CD4-positive, alpha-beta T cell treated with Interferon alpha-2 for 1 hour (primary cell): ENCODE measurements at regions not wholly inside any gene's neighbourhood (a gene's known extent, or its start where the extent isn't known, plus 50 kb on each side); places are given as distances from the start of the nearest gene placed in this dataset.
A peak's percentile ranks its signal among the peaks of the same experiment; 100 is the strongest.

ENCODE experiments used
- DNase-seq, 2 donors: peaks; one replicate each; pipeline ENCODE4 v3.0.0-alpha.2; 2020 to 2022

- DNase-seq: peak; percentile 5 to 47
Observed at GRCh38 chr16:6643080-6643686, 689.5 kb upstream of the RBFOX1 start.

DNA sequence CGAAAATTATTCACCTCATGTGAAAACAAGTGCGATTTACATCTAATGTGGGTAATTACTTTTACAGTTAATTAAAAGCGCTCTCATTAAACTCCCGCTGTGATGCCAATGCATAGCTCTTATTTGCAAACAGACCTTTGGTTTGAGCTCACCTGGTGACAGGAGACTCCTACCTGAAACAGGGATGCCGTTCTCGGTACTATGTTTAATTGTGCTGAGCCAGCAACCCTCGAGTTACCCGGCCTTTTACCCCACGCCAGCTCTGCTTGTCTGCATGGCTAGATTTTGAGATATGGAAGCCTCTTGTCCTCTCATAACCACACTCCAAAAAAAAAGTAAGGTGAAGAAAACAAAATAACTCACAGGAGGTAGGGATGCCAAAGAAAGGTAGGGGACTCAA, 690.4 kb upstream of the RBFOX1 start:
- DNase-seq: no peak

GRCh38 chr16:6641091-6641490, 691.6 kb upstream of the RBFOX1 start:
- no peak for DNase-seq

GRCh38 chr16:6636457-6636856, 696.2 kb upstream of the RBFOX1 start:
- no peak for DNase-seq

DNA sequence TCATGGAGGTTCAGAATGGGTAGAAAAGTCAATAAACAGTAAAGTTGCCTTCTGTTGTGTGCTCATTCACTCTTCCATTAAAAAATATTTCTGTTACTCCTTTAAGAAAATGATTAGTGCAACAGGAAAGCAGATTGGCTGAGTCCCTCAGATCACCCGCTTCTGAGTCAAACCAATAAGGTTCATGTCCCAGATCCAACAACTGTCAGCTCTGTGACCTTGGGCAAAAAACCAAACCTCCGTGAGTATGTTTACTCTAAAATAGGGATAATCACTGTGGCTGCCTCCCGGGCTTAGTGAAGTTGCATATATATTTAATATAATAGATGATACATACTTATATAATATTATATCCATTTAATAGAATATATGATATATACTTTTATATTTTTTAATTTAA, 698.5 kb upstream of the RBFOX1 start:
- DNase-seq: no peak

DNA sequence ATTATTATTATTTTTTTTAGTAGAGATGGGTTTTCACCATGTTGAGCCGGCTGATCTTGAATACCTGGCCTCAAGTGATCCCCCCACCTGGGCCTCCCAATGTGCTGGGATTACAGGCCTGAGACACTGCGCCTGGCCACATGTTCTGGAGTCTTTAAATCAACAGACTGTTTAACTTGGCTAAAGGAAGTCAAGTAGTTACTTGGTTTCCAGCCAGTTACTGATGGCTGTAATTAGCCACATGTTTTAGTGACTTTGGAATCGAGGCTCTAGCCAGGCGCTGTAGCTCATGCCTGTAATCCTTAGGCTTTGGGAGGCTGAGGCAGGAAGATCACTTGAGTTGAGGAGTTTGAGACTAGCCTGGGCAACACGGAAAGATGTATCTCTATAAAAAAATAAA, 699.2 kb upstream of the RBFOX1 start:
- DNase-seq: no peak

DNA sequence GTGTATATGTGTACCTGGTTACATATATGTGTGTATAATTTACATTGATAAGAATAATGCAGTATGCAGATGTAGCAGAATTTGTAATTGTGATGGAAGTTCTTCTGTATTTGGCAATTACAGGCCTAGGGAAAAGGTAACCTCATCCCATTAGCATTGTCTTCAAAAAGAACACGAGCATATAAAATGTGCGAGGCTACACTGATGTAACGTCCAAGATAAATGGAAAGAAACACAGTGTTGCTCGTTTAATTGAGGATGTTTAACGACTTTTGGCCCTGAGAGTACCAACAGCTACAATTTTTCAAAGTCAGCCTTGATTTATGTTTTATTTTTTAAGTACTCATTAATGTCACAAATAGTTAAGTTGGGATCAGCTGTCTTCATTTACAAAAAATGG, 703.5 kb upstream of the RBFOX1 start:
- no peak for DNase-seq

DNA sequence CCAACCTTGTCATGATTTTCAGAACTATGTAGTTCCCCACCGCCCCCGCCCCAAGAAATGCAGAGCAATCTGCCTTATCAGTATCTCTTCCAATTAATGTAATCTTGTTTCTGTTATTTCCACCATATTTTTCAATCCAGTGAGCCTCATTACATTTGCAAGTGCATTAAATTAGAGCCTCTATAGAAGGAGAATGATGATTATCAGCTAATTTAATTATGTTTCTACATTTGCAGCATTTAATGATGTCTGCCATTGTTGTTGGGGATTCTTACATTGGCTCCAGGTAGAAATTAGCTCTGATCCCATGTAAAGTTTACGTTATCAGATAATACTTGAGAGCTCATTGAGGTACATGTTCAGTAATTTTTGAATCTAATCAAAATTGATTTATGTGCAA, 707.0 kb upstream of the RBFOX1 start:
- no peak for DNase-seq

DNA sequence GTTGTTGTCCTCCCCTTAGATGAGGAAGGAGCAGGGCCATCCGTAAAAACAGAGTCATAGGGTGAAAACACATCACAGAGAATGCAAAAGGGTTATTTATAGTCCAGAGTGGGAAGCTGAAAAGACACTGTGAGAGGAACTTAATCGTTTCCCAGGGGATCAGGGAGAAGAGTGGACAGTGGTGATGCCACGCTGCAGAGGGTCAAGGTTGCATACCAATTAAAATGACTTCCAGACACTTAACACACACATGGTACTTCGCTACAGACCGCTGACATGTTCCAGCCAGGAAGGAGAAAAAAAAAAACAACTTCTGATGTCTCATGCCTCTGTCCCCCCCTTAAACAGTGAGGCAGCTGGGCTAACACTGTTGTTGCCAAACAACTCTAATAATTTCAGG, 713.8 kb upstream of the RBFOX1 start:
- DNase-seq: no peak

DNA sequence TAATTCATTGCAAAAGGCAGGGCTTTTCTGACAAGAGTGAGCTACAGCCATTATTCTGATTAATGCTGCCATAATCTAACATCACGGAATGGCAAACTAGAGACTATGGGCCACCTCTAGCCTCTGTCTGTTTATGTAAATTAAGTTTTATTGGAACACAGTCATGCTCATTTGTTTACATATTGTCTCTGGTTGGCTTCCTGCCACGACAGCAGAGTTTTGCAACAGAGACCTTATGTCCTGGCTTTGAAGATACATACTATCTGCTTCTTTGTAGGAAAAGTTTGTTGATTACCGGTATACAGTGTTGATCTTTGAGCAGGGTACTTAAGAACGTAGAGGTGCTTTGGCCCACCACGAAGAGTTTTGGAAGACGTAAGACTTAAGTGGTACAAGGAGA, 715.9 kb upstream of the RBFOX1 start:
- no peak for DNase-seq

DNA sequence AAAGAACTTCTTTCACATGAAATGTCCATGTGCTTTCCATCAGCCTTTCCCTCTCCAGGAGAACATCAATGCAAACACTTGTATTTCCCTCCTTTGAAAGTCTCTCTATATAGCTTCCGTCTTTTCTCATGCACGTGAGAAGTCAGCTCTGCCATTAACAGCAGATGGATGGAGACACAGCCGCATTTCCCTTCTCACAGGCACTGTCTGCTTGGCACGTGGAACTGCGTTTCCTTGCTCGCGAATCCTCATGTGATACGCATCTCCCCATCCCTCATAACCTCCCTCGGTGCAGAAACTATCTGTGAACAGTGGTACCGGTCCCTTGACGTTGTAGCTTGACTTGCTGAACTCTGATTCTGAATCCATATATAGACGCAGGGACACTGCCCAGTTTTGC, 717.0 kb upstream of the RBFOX1 start:
- DNase-seq: no peak

DNA sequence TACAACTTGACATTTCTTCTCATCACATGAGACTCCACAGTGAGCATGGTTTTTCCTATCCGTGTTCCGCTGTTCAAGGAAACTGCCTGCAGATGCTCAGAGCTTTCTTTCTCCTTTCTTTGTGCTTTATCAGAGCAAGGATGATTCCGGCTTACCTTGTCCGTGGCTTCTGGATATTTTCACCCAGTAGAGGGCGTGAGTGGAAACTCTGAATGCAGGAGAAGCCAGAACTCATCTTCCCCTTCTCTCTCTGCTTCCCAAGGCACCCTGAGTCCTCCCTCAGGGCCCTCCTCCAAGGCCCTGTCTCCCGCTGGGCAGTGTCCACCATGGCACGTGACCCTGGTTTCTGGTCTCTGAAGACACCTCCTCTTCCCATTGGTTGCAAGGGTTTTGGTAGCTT, 721.1 kb upstream of the RBFOX1 start:
- DNase-seq: no peak

- no peak for DNase-seq
Observed at GRCh38 chr16:6605490-6605889, 727.2 kb upstream of the RBFOX1 start.

DNA sequence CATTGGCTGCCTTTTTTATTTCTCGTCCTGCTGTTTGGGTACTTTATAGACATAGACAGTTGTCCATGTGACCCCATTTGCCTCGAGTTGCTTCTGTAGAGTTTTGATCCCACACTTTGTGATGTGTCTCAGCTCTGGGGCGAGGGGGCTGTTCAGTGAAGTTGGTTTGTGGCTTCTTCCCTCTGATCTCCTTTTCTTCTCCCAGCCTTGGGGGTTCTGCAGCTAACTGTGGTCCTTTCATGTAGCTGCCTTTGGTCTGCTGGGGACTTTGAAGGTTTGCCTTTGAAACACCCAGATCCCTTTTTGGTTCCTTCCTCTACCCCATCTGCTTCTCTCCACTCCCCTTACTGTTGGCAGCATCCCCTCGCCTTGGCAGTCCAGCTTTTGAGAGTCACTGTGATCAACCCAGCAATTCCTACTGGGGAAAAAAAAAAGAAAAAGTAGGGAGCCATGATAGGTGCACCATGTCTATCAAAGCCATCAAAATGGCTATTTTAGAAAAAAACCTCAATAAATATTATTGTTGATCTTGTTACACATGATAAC, 728.8 kb upstream of the RBFOX1 start:
- DNase-seq: no peak

GRCh38 chr16:6602405-6602804, 730.2 kb upstream of the RBFOX1 start:
- DNase-seq: no peak

DNA sequence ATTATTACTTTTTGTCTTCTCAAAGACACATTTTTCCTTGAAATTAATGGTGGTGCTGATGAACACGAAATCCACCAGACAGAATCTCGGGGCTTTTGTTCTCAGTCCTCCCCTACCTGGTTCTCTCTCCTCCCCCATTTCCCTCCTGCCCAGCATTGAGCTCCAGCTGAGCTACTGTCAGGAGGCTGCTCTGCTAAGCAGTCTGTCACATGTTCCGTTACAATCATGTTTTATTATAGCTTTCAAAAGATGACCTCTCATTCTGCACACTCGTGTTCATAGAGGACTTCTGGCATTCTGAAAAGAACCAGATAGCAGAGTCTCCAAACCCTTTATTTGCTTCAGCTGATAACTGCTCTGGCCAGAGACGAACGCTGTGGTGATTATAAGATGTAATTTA, 732.5 kb upstream of the RBFOX1 start:
- DNase-seq: no peak

DNA sequence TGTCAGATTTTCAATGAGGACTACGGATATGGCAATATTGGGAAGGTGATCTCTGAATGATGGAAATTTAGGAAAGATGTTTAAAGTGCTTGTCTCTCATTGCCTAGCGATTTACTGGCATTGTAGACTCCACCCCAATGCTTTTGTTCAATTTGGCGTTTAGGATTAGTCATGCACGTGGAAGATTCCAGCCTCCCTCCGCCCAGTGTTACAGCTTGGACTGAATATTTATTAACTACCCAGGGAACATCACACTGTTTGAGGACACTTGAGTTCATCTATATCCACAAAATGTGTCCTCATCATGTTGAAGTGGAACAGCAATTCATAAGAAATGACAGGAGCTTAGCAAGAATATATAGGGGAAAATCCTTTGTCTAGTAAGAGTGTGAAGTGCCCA, 738.8 kb upstream of the RBFOX1 start:
- no peak for DNase-seq

DNA sequence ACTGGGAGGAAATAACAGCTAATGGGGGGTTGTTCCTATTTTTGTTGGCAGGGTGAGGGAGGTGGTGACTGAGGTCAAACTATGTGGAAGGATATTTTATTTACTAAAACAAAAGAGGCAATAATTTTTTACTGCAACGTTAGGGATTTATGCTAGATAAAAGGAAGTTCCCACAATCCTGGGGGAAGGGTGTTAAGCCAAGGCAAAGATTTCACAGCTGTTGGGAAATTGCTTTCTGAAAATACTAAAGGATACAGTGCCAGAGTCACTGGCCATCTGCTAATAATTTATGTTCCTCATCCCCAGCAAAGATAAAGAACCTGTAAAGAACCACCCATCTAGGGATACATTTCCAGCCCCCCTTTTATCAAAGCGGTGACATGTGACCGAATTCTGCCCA, 756.0 kb upstream of the RBFOX1 start:
- no peak for DNase-seq

DNA sequence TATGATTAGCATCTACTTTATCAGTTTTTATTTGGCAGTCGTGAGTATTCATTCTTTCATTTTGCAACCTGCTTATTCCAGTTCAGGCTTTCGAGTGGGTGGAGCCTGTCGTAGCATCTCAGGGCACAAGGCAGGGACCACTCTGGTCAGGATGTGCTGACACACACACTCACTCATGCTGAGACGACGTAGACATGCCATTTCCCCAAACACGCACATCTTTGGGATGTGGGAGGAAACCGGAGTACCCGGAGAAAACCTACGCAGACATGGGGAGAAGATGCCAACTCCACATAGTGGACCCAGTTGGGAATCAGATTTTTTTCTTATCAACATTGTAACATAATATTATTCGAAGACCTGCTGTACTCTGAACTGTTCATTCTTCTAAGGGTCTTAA, 756.5 kb upstream of the RBFOX1 start:
- no peak for DNase-seq

DNA sequence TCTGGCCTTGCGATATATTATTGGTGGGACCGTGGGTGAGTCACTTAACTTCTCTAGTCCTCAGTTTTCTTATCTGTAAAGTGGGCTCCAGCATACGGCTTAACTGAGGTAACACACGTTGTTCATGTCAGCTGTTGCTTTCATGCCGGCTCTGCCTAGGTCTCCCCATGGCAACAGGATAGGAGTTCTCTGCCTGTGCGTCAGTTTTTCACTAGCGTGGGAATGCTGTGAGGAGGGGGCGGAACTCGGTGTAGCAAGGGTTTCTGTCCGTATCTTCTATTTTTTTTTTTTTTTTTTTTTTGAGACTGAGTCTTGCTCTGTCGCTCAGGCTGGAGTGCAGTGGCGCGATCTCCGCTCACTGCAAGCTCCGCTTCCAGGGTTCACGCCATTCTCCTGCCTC, 758.5 kb upstream of the RBFOX1 start:
- DNase-seq: no peak

GRCh38 chr16:6573577-6573976, 759.1 kb upstream of the RBFOX1 start:
- no peak for DNase-seq

DNA sequence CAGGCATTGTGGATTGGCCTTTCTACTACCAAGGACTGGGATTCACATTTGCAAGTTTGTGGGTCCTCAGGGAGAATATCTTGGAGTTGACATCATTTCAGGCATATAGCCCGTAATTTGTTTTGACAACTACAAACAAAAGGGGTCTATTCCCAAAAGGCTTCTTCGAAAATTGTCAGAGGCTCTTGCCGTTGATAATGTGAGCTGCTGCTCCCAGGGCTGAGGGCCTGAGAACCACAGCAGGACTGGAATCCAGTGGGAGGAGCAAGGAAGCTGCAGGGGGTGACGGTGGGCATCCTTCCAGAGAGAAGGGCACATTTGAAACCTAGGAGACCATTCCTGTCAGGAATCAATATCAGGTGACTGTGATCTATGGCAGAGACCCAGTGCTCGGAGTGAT, 761.6 kb upstream of the RBFOX1 start:
- DNase-seq: no peak

DNA sequence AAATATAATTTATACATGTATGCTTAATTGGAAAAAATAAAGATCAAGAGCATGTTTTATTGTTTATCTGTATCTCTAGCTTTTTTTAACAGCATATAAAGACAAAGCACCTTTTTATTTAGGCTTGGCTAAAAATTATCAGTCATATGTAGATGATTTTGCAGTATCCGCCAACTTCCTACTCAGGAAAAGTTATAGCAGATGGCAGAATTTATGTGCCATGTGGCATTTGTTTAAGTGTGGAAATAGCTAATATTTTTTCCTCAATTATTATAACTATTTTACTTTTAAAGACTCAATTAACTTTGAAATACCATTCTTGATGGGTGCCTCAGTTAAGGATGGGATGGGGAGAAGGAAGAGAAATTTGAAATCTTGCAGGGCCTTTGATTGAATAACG, 762.1 kb upstream of the RBFOX1 start:
- DNase-seq: no peak

DNA sequence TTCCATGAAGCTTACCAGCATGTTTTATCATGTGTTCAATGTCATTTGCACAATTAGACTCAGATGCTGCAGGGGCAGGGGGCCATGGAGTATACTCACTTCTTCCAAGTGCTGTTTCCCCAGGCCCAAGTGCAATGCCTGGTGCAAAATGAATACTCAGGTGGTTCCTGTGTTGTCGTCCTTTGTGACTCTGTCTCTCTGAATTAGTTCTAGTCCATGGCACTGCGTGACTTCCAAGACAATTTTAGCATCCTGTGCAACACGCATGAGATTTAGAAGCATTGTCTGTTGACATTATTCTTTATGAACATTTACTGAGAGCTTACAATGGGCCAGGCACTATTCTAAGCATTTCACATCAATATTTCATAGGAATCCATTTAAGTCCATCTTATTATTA, 769.7 kb upstream of the RBFOX1 start:
- no peak for DNase-seq

- DNase-seq: no peak
Observed at GRCh38 chr16:6560306-6561100, 772.1 kb upstream of the RBFOX1 start.
